ENCODE measurements at regions not wholly inside any gene's neighbourhood (a gene's known extent, or its start where the extent isn't known, plus 50 kb on each side); places are given as distances from the start of the nearest gene placed in this dataset.

GRCh38 chr3:38916706-38917105 is 100.7 kb upstream of the SCN10A start:
- no peaks in the 10 kb centered on the region for H4K20me1 ChIP-seq (ENCODE audit: insufficient read depth, low read length)
- no peaks in the 10 kb centered on the region for H3K79me2 ChIP-seq (ENCODE audit: insufficient read depth, low read length)
- no peaks in the 10 kb centered on the region for H3K27me3 ChIP-seq (ENCODE audit: insufficient read depth, low read length)
- no peaks in the 10 kb centered on the region for H3K9me2 ChIP-seq (ENCODE audit: low read depth, low read length)
- H2AFZ ChIP-seq (ENCODE audit: low read length) = no peak overlapping the region
- H3K4me3 ChIP-seq (ENCODE audit: low read depth, low read length, poor library complexity, severe bottlenecking) = no peak overlapping the region
- TF ChIP-seq EZH2 (IDR thresholded peaks at IDR 0.05; ENCODE audit: borderline replicate concordance, low read length) = no peak
- TF ChIP-seq, protein P1, sequence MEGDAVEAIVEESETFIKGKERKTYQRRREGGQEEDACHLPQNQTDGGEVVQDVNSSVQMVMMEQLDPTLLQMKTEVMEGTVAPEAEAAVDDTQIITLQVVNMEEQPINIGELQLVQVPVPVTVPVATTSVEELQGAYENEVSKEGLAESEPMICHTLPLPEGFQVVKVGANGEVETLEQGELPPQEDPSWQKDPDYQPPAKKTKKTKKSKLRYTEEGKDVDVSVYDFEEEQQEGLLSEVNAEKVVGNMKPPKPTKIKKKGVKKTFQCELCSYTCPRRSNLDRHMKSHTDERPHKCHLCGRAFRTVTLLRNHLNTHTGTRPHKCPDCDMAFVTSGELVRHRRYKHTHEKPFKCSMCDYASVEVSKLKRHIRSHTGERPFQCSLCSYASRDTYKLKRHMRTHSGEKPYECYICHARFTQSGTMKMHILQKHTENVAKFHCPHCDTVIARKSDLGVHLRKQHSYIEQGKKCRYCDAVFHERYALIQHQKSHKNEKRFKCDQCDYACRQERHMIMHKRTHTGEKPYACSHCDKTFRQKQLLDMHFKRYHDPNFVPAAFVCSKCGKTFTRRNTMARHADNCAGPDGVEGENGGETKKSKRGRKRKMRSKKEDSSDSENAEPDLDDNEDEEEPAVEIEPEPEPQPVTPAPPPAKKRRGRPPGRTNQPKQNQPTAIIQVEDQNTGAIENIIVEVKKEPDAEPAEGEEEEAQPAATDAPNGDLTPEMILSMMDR (IDR thresholded peaks at IDR 0.05; ENCODE audit: low read length) = no peak
- no peaks in the 10 kb centered on the region for H3K4me1 ChIP-seq (ENCODE audit: insufficient read depth, low read length, severe bottlenecking)
- H3F3A ChIP-seq (ENCODE audit: insufficient read depth, low read length) = no peaks in the 10 kb centered on the region
- no peaks in the 10 kb centered on the region; the same call in 1 of the 2 replicates for H3K9me3 ChIP-seq (ENCODE audit: low read length)
- no peak overlapping the region for H3K9ac ChIP-seq (ENCODE audit: low read length)
- no peaks in the 10 kb centered on the region for H3K36me3 ChIP-seq (ENCODE audit: insufficient read depth, low read length)
- no peak overlapping the region for H3K4me2 ChIP-seq (ENCODE audit: low read length)
- no peak overlapping the region for H3K27ac ChIP-seq (ENCODE audit: low read depth, low read length, poor library complexity, severe bottlenecking)

GRCh38 chr3:38907426-38907825 is 91.4 kb upstream of the SCN10A start:
- H3K79me2 ChIP-seq (ENCODE audit: insufficient read depth, low read length) = no peaks in the 10 kb centered on the region
- no peaks in the 10 kb centered on the region for H3F3A ChIP-seq (ENCODE audit: insufficient read depth, low read length)
- no peaks in the 10 kb centered on the region for H3K27me3 ChIP-seq (ENCODE audit: insufficient read depth, low read length)
- no peak overlapping the region for H3K4me3 ChIP-seq (ENCODE audit: low read depth, low read length, poor library complexity, severe bottlenecking)
- H3K4me1 ChIP-seq (ENCODE audit: insufficient read depth, low read length, severe bottlenecking) = no peaks in the 10 kb centered on the region
- no peak overlapping the region for H3K27ac ChIP-seq (ENCODE audit: low read depth, low read length, poor library complexity, severe bottlenecking)
- H3K9me2 ChIP-seq (ENCODE audit: low read depth, low read length) = no peaks in the 10 kb centered on the region
- H3K9me3 ChIP-seq (ENCODE audit: low read length) = no peaks in the 10 kb centered on the region
- no peak for TF ChIP-seq EZH2 (IDR thresholded peaks at IDR 0.05; ENCODE audit: borderline replicate concordance, low read length)
- TF ChIP-seq, protein P1 (IDR thresholded peaks at IDR 0.05; ENCODE audit: low read length) = no peak
- no peaks in the 10 kb centered on the region for H4K20me1 ChIP-seq (ENCODE audit: insufficient read depth, low read length)
- H3K9ac ChIP-seq (ENCODE audit: low read length) = no peak overlapping the region
- H3K4me2 ChIP-seq (ENCODE audit: low read length) = no peak overlapping the region
- H3K36me3 ChIP-seq (ENCODE audit: insufficient read depth, low read length) = no peaks in the 10 kb centered on the region
- H2AFZ ChIP-seq (ENCODE audit: low read length) = no peak overlapping the region

DNA sequence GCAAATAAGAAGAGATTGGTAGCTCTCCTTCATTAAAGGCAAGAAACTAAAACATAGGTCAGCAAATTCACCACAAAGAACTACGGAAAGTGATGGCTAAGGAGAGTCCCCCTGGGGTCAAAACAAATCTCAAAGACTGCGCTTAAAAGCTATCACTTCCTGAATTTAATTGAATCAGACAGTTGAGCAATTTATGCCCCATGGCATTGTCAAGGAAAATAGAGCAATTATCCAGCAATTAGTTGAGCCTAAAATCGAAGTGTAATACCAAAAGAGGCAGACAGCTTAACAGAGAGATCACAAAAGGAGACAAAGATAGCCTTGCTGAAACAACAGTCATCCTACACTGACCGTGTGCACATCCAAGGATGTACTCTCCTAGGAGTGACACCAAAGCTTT is 74.4 kb upstream of the SCN10A start:
- Histone ChIP-seq H3K9me3 (ENCODE audit: low read length) (no peaks in the 10 kb centered on the region), H3K36me3 (ENCODE audit: insufficient read depth, low read length) (no peaks in the 10 kb centered on the region), H3K4me1 (ENCODE audit: insufficient read depth, low read length, severe bottlenecking) (no peaks in the 10 kb centered on the region), H3K9ac (ENCODE audit: low read length) (no peak overlapping the region), H4K20me1 (ENCODE audit: insufficient read depth, low read length) (no peaks in the 10 kb centered on the region), H3K4me3 (ENCODE audit: low read depth, low read length, poor library complexity, severe bottlenecking) (no peak overlapping the region), H3K27me3 (ENCODE audit: insufficient read depth, low read length) (no peaks in the 10 kb centered on the region), H2AFZ (ENCODE audit: low read length) (no peak overlapping the region), H3K27ac (ENCODE audit: low read depth, low read length, poor library complexity, severe bottlenecking) (no peak overlapping the region), H3K9me2 (ENCODE audit: low read depth, low read length) (no peaks in the 10 kb centered on the region), H3F3A (ENCODE audit: insufficient read depth, low read length) (no peaks in the 10 kb centered on the region), H3K4me2 (ENCODE audit: low read length) (no peak overlapping the region), H3K79me2 (ENCODE audit: insufficient read depth, low read length) (no peaks in the 10 kb centered on the region)
- TF ChIP-seq, protein P1 (IDR thresholded peaks at IDR 0.05; ENCODE audit: low read length) = no peak
- no peak for TF ChIP-seq EZH2 (IDR thresholded peaks at IDR 0.05; ENCODE audit: borderline replicate concordance, low read length)

All from OCI-LY1 (cell line).